BE2C (cell line): ENCODE measurements at regions not wholly inside any gene's neighbourhood (a gene's known extent, or its start where the extent isn't known, plus 50 kb on each side); places are given as distances from the start of the nearest gene placed in this dataset.

Experiments
- DNase-seq: peaks from one replicate; pipeline ENCODE4 v3.0.0-alpha.2; 2020
- H3K27me3 ChIP-seq: fragments of 250-450 bp; sonication (Bioruptor Pico); 2 replicates; pipeline ENCODE4 v1.5.1; 2020; ENCODE audit warnings: mild to moderate bottlenecking
- H3K36me3 ChIP-seq: fragments of 250-450 bp; sonication (Bioruptor Pico); 2 replicates; pipeline ENCODE4 v1.5.1; 2020; ENCODE audit warnings: mild to moderate bottlenecking
- H3K4me1 ChIP-seq: fragments of 250-450 bp; sonication (Bioruptor Pico); 2 replicates; pipeline ENCODE4 v1.5.1; 2020
- H3K4me3 ChIP-seq: 2 replicates; pipeline ENCODE4 v1.5.1; 2011; ENCODE audit warnings: low read depth, low read length
- H3K9me3 ChIP-seq: fragments of 250-450 bp; sonication (Bioruptor Pico); 2 replicates; pipeline ENCODE4 v1.5.1; 2020
- TF ChIP-seq, protein P1 (sequence below): IDR thresholded peaks from 2 replicates; pipeline ENCODE4 v1.5.1; 2012; ENCODE audit warnings: mild to moderate bottlenecking, low read depth, low read length

DNA sequence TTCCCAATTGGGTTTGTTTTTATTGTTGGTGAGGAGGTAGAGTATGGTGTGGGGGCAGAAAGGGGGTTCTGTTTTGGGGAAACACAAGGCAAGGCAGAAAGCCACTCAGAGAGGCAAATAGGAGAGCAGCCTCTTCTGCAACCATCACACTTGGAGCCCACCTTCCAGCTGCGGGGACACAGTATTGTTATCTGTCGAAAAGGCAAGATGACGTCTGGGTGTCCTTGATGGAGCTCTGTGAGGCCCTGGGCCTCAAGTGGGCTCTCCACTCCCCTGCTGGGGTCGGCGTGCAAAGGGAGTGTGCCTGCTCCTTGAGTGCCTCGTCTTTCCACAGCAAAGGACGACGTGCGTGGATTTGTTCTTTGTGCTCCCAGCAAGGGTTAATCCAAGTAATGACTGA, 227.6 kb downstream of the ANAPC1 start:
- Histone ChIP-seq H3K36me3 (no peaks in the 10 kb centered on the region), H3K9me3 (no peaks in the 10 kb centered on the region), H3K4me1 (no peaks in the 10 kb centered on the region), H3K27me3 (no peaks in the 10 kb centered on the region), H3K4me3 (no peak overlapping the region)
- no peak for DNase-seq
- TF ChIP-seq, protein P1, sequence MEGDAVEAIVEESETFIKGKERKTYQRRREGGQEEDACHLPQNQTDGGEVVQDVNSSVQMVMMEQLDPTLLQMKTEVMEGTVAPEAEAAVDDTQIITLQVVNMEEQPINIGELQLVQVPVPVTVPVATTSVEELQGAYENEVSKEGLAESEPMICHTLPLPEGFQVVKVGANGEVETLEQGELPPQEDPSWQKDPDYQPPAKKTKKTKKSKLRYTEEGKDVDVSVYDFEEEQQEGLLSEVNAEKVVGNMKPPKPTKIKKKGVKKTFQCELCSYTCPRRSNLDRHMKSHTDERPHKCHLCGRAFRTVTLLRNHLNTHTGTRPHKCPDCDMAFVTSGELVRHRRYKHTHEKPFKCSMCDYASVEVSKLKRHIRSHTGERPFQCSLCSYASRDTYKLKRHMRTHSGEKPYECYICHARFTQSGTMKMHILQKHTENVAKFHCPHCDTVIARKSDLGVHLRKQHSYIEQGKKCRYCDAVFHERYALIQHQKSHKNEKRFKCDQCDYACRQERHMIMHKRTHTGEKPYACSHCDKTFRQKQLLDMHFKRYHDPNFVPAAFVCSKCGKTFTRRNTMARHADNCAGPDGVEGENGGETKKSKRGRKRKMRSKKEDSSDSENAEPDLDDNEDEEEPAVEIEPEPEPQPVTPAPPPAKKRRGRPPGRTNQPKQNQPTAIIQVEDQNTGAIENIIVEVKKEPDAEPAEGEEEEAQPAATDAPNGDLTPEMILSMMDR: no peak

DNA sequence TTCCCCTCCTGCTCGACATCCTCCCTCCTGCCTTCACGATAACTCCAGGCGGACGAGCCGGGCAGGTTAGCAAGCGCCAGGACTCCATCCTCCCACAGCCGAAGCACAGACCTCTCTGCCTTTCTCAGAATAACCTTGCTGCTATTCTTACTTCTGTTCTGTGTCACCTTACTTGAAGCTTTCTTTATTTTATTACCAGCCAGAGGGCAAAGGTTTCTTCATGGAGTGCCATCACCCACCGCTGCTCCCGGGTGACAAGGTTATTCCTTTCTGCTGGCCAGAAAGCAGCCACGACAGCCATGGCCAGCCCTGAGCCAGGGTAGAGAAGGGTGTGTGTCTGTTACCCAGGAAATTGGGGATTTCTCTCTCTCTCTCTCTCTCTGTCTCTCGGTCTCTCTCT, 227.1 kb downstream of the ANAPC1 start:
- no peaks in the 10 kb centered on the region for H3K4me1 ChIP-seq
- H3K9me3 ChIP-seq: no peaks in the 10 kb centered on the region
- TF ChIP-seq, protein P1: no peak
- H3K27me3 ChIP-seq: no peaks in the 10 kb centered on the region
- no peak for DNase-seq
- H3K4me3 ChIP-seq: no peak overlapping the region
- no peaks in the 10 kb centered on the region for H3K36me3 ChIP-seq

DNA sequence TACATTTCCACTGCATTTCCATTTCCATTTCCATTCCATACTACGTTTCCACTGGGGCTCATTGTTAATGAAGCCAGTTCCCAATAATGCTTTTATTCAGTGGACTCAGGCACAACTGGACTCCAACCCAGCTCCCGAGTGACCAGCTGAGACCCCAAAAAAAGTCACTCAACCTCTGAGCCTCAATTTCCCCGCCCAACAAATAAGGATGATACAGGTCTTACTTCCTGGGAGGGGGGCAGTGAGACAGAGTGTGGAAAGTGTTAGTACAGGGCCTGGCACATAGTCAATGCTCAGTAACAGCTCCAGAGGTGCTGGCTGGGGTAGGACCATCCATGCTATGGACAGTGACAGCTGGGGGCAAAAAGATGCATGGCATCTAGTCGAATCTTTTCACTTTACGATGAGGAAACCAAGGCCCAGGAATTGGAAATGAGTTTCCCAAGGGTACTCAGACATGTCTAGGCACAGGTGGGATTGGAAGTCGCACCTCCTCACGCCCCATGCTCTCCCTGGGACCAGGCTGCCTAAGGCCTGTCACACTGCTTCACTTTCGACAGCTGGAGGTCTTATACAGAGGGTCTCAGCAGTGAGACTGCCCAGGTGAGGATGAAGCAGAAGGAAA, 226.5 kb downstream of the ANAPC1 start:
- no peak overlapping the region for H3K4me3 ChIP-seq
- no peaks in the 10 kb centered on the region for H3K27me3 ChIP-seq
- TF ChIP-seq, protein P1: no peak
- H3K4me1 ChIP-seq: no peaks in the 10 kb centered on the region
- H3K36me3 ChIP-seq: no peaks in the 10 kb centered on the region
- no peaks in the 10 kb centered on the region for H3K9me3 ChIP-seq
- DNase-seq: no peak

DNA sequence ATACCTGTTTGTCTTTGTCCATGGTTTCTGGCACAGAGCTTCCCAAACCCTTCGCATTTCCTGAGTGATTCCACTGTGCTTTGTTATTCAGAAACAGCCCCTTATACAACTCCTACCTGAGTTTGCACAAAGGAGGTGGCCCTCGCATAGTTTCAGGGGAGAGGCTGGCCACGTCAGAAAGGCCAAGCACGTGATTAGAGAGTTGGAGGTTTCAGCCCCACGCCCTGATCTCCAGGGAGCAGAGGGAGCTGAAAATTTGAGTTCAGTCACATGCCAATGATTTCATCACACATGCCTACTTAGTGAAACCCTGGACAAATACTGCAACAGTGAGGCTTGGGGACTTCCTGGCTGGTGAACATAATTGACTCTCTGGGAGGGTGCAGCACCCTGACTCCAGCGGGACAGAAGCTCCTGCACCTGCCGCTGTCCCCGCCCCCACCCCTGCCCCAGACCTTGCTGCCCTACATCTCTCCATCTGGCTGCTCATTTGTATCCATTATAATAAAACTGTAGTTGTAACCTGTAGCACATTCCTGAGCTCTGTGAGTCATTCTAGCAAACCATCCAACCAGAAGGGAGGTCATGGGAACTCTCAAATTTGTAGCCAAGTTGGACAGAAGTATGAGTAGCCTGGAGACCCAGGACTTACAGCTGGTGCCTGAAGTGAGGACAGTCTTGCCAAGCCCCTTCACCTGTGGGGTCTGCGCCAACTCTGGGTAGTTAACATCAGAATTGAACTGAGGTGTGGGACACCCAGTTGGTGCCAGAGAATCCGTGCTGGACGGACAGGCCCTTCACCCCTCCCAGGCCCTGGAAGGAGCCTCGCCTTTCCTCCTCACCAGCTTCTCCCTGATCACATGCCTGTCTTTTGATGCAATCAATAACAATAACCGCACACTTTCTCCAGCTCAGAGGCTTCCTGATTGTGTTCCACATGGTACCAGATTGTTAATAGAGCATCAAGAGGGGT, 224.3 kb downstream of the ANAPC1 start:
- Histone ChIP-seq H3K4me1 (no peaks in the 10 kb centered on the region), H3K9me3 (no peaks in the 10 kb centered on the region), H3K4me3 (no peak overlapping the region), H3K27me3 (no peaks in the 10 kb centered on the region), H3K36me3 (no peaks in the 10 kb centered on the region)
- no peak for DNase-seq
- TF ChIP-seq, protein P1: no peak

DNA sequence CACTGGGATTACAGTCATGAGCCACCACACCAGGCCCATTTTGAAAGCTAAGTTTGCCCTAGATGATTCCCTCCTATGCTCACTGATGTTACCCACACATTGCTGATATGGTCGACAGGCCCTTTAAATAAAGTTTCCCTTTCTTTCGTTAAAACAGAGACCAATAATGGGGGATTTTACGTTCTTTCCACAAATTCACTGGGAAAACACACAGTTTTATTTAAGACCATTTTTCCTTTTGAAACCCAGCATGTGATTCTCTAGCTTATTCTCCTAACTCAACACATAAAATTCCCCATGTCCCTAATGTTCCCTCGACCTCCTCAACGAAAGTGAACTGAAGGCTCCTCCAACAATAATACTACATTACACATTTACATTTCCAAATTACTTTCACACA, 223.2 kb downstream of the ANAPC1 start:
- TF ChIP-seq, protein P1: no peak
- DNase-seq: no peak
- Histone ChIP-seq H3K9me3 (no peaks in the 10 kb centered on the region), H3K4me1 (no peaks in the 10 kb centered on the region), H3K27me3 (no peaks in the 10 kb centered on the region), H3K36me3 (no peaks in the 10 kb centered on the region), H3K4me3 (no peak overlapping the region)
